ENCODE measurements at regions not wholly inside any gene's neighbourhood (a gene's known extent, or its start where the extent isn't known, plus 50 kb on each side); places are given as distances from the start of the nearest gene placed in this dataset.

- BruUV-seq (replicated peaks): no TSS peak
- POLR2A ChIA-PET: no interaction called here
- no peak overlapping the region for H3K9ac ChIP-seq (replicated peaks; ENCODE audit: extremely low read depth, insufficient read depth, low read length)
- no peaks in the 10 kb centered on the region for H3K36me3 ChIP-seq (ENCODE audit: control insufficient read depth in 2 of 2, extremely low read depth in 1 of 2, insufficient read depth in 2 of 2, low read length in 2 of 2)
- H3K4me1 ChIP-seq (ENCODE audit: control insufficient read depth, extremely low read depth, insufficient read depth, low read length): no peaks in the 10 kb centered on the region
- CTCF ChIA-PET: interaction anchor here (1.1 to 1.6 kb wide), 2 partner anchors 98 to 124 kb away, joined by 4 read pairs; no protein-coding TSS in a partner anchor
- no peak overlapping the region for H3K4me2 ChIP-seq (ENCODE audit: insufficient read depth, low read length)
- DNase-seq (ENCODE audit: low read depth, low spot score) (no peak), FAIRE-seq (no peak)
- intact Hi-C loops (cut with micrococcal nuclease): no loop called here
- no peaks in the 10 kb centered on the region for H3K79me2 ChIP-seq (ENCODE audit: control insufficient read depth, insufficient read depth, low read length)
- no peak overlapping the region for H2AFZ ChIP-seq (ENCODE audit: low read depth, low read length)
- H3K9me1 ChIP-seq (replicated peaks; ENCODE audit: control insufficient read depth, extremely low read depth, insufficient read depth, low read length): no peaks in the 10 kb centered on the region
- H3K27me3 ChIP-seq (ENCODE audit: control insufficient read depth in 2 of 2, insufficient read depth in 2 of 2, low read length in 2 of 2): peaks cover 0 to 4% of the 10 kb centered on the region in 2 experiments
- no peaks in the 10 kb centered on the region for H3K9me3 ChIP-seq (replicated peaks; ENCODE audit: control insufficient read depth, insufficient read depth, low read length)
- H4K20me1 ChIP-seq (replicated peaks; ENCODE audit: control insufficient read depth, extremely low read depth, insufficient read depth, low read length): no peaks in the 10 kb centered on the region
- H3K27ac ChIP-seq (ENCODE audit: insufficient read depth, low read depth, low read length): no peak overlapping the region
- TF ChIP-seq EZH2 (IDR thresholded peaks at IDR 0.05; ENCODE audit: borderline replicate concordance, low read depth, low read length, severe bottlenecking): no peak
- TF ChIP-seq CTCF (IDR thresholded peaks at IDR 0.05; ENCODE audit: extremely low read depth in 1 of 2, insufficient read depth in 1 of 2, low read depth in 1 of 2, low read length in 2 of 2): peak in 1 of 2 donors; percentile 30
- H3K4me3 ChIP-seq (replicated peaks in 1 of 3; ENCODE audit: insufficient read depth in 1 of 3, low read depth in 1 of 3, low read length in 3 of 3): no peak overlapping the region
- dilution Hi-C loops (cut with MboI; ENCODE audit: extremely low pct_ligation_motif_present, low sequenced_read_pairs): no loop called here
Measured at GRCh38 chr20:22815603-22816315, 219.4 kb upstream of the SSTR4 start.

- FAIRE-seq (no peak), DNase-seq (ENCODE audit: low read depth, low spot score) (no peak)
- Histone ChIP-seq H3K36me3 (ENCODE audit: control insufficient read depth in 2 of 2, extremely low read depth in 1 of 2, insufficient read depth in 2 of 2, low read length in 2 of 2) (no peaks in the 10 kb centered on the region), H3K27ac (ENCODE audit: insufficient read depth, low read depth, low read length) (no peak overlapping the region), H2AFZ (ENCODE audit: low read depth, low read length) (no peak overlapping the region), H3K27me3 (ENCODE audit: control insufficient read depth in 2 of 2, insufficient read depth in 2 of 2, low read length in 2 of 2) (peaks cover 0 to 4% of the 10 kb centered on the region in 2 experiments), H3K4me3 (replicated peaks in 1 of 3; ENCODE audit: insufficient read depth in 1 of 3, low read depth in 1 of 3, low read length in 3 of 3) (no peak overlapping the region), H3K9me3 (replicated peaks; ENCODE audit: control insufficient read depth, insufficient read depth, low read length) (no peaks in the 10 kb centered on the region), H3K79me2 (ENCODE audit: control insufficient read depth, insufficient read depth, low read length) (no peaks in the 10 kb centered on the region), H3K9ac (replicated peaks; ENCODE audit: extremely low read depth, insufficient read depth, low read length) (no peak overlapping the region), H4K20me1 (replicated peaks; ENCODE audit: control insufficient read depth, extremely low read depth, insufficient read depth, low read length) (no peaks in the 10 kb centered on the region), H3K4me2 (ENCODE audit: insufficient read depth, low read length) (no peak overlapping the region), H3K4me1 (ENCODE audit: control insufficient read depth, extremely low read depth, insufficient read depth, low read length) (no peaks in the 10 kb centered on the region), H3K9me1 (replicated peaks; ENCODE audit: control insufficient read depth, extremely low read depth, insufficient read depth, low read length) (no peaks in the 10 kb centered on the region)
- BruUV-seq (replicated peaks): no TSS peak
- POLR2A ChIA-PET: no interaction called here
- dilution Hi-C loops (cut with MboI; ENCODE audit: extremely low pct_ligation_motif_present, low sequenced_read_pairs): no loop called here
- CTCF ChIA-PET: interaction anchor here (1.3 to 1.4 kb wide), 2 partner anchors 14 to 156 kb away, joined by 3 to 4 read pairs; no protein-coding TSS in a partner anchor
- intact Hi-C loops (cut with micrococcal nuclease): no loop called here
- TF ChIP-seq EZH2 (IDR thresholded peaks at IDR 0.05; ENCODE audit: borderline replicate concordance, low read depth, low read length, severe bottlenecking): no peak
- no peak for TF ChIP-seq POLR2A (IDR thresholded peaks at IDR 0.05; ENCODE audit: low read depth, low read length)
- no peak for TF ChIP-seq POLR2AphosphoS5 (IDR thresholded peaks at IDR 0.05; ENCODE audit: insufficient read depth, low read depth, low read length)
- no peak for TF ChIP-seq CTCF (IDR thresholded peaks at IDR 0.05; ENCODE audit: extremely low read depth in 1 of 2, insufficient read depth in 1 of 2, low read depth in 1 of 2, low read length in 2 of 2)
- no peak for TF ChIP-seq MAX (IDR thresholded peaks at IDR 0.05; ENCODE audit: insufficient read depth, insufficient read length)
- TF ChIP-seq GATA2 (IDR thresholded peaks at IDR 0.05; ENCODE audit: insufficient read depth, insufficient read length, low read depth, low read length): no peak
- no peak for TF ChIP-seq MYC (IDR thresholded peaks at IDR 0.05; ENCODE audit: low read depth, low read length)
- TF ChIP-seq JUN (IDR thresholded peaks at IDR 0.05; ENCODE audit: borderline replicate concordance, insufficient read depth, insufficient read length, low read depth): no peak
- no peak for TF ChIP-seq FOS (IDR thresholded peaks at IDR 0.05; ENCODE audit: borderline replicate concordance, insufficient read depth, low read length)
Measured at GRCh38 chr20:22818636-22819035, 216.5 kb upstream of the SSTR4 start.

All from endothelial cell of umbilical vein (primary cell).